ENCODE measurements at regions not wholly inside any gene's neighbourhood (a gene's known extent, or its start where the extent isn't known, plus 50 kb on each side); places are given as distances from the start of the nearest gene placed in this dataset.

- Histone ChIP-seq H3K27ac (no peak overlapping the region), H3K4me1 (no peaks in the 10 kb centered on the region), H3K4me3 (no peak overlapping the region), H3K9me3 (no peaks in the 10 kb centered on the region), H3K27me3 (no peaks in the 10 kb centered on the region), H3K36me3 (no peaks in the 10 kb centered on the region)
- intact Hi-C loops (cut with DNase I), result no loop called here
- ATAC-seq (no peak), DNase-seq (no peak)
- no peak for TF ChIP-seq POLR2A (IDR thresholded peaks at IDR 0.05)
- no peak for TF ChIP-seq CTCF (IDR thresholded peaks at IDR 0.05)
- WGBS, 4 donors, result 59 to 77% (median 67%) methylated on average over 3 of the region's 3 CpGs
These were observed 96.2 kb upstream of the ROBO2 start for GRCh38 chr3:76943671-76944070.

- no peak for DNase-seq
- Histone ChIP-seq H3K27me3 (no peaks in the 10 kb centered on the region), H3K36me3 (no peaks in the 10 kb centered on the region), H3K4me3 (no peak overlapping the region), H3K4me1 (no peaks in the 10 kb centered on the region), H3K9me3 (no peaks in the 10 kb centered on the region), H3K27ac (no peak overlapping the region)
- intact Hi-C loops (cut with DNase I), result no loop called here
- TF ChIP-seq CTCF (IDR thresholded peaks at IDR 0.05) (no peak), POLR2A (IDR thresholded peaks at IDR 0.05) (no peak)
- WGBS, 4 donors, result 72 to 92% (median 85%) methylated on average over 3 of the region's 3 CpGs
- ATAC-seq, result no peak
These were observed 90.9 kb upstream of the ROBO2 start for GRCh38 chr3:76949033-76949432.

- no peak for DNase-seq
- H3K4me1 ChIP-seq, result no peaks in the 10 kb centered on the region
- TF ChIP-seq CTCF (IDR thresholded peaks at IDR 0.05), result no peak
- no peaks in the 10 kb centered on the region for H3K27me3 ChIP-seq
- H3K27ac ChIP-seq, result no peak overlapping the region
- H3K4me3 ChIP-seq, result no peak overlapping the region
- intact Hi-C loops (cut with DNase I), result no loop called here
- WGBS, 4 donors, result 78 to 87% (median 85%) methylated on average over 9 of the region's 9 CpGs
- no peak for ATAC-seq
- H3K9me3 ChIP-seq, result no peaks in the 10 kb centered on the region
- H3K36me3 ChIP-seq, result no peaks in the 10 kb centered on the region
These were observed 90.4 kb upstream of the ROBO2 start for GRCh38 chr3:76949462-76949861.

GRCh38 chr3:76950590-76950989, 89.3 kb upstream of the ROBO2 start:
- intact Hi-C loops (cut with DNase I), result no loop called here
- no peak for DNase-seq
- Histone ChIP-seq H3K36me3 (no peaks in the 10 kb centered on the region), H3K4me3 (no peak overlapping the region), H3K4me1 (no peaks in the 10 kb centered on the region), H3K27me3 (no peaks in the 10 kb centered on the region), H3K9me3 (no peaks in the 10 kb centered on the region), H3K27ac (no peak overlapping the region)
- no peak for ATAC-seq
- TF ChIP-seq CTCF (IDR thresholded peaks at IDR 0.05) (no peak), POLR2A (IDR thresholded peaks at IDR 0.05) (no peak)
- WGBS, 4 donors, result 89 to 93% (median 91%) methylated on average over 3 of the region's 3 CpGs
